Aorta (tissue), 5 donors: ENCODE measurements at regions not wholly inside any gene's neighbourhood (a gene's known extent, or its start where the extent isn't known, plus 50 kb on each side); places are given as distances from the start of the nearest gene placed in this dataset.

ENCODE experiments used
- ATAC-seq: fragments of 200-7000 bp; cut with Tn5 transposase; one replicate; pipeline ENCODE4 v1.9.1; 2022; ENCODE audit warnings: moderate library complexity; ENCODE audit not compliant: low FRiP score
- DNase-seq, 2 donors: peaks; one replicate each; pipeline ENCODE4 v3.0.0-alpha.2; 2020
- H3K27ac ChIP-seq, 2 donors: one replicate each; pipeline ENCODE4 v1.5.1; 2013; ENCODE audit warnings: low read length in 2 of 2, mild to moderate bottlenecking in 2 of 2, moderate library complexity in 2 of 2, control low read depth in 1 of 2, inconsistent platforms in 1 of 2, low read depth in 1 of 2
- H3K27me3 ChIP-seq, 2 donors: one replicate each; pipeline ENCODE4 v1.6.1; 2013; ENCODE audit warnings: control low read depth in 1 of 2, low read length in 1 of 2, mild to moderate bottlenecking in 1 of 2, moderate library complexity in 1 of 2; ENCODE audit not compliant: insufficient read depth in 2 of 2, control insufficient read depth in 1 of 2
- H3K36me3 ChIP-seq, 2 donors: one replicate each; pipeline ENCODE4 v1.6.1; 2013; ENCODE audit warnings: control low read depth in 1 of 2, low read length in 1 of 2, mild to moderate bottlenecking in 1 of 2; ENCODE audit not compliant: insufficient read depth in 2 of 2, control insufficient read depth in 1 of 2
- H3K4me1 ChIP-seq, 2 donors: one replicate each; pipeline ENCODE4 v1.6.1; 2013; ENCODE audit warnings: low read length in 2 of 2, control low read depth in 1 of 2, mild to moderate bottlenecking in 1 of 2, moderate library complexity in 1 of 2; ENCODE audit not compliant: insufficient read depth in 2 of 2, control insufficient read depth in 1 of 2
- H3K4me3 ChIP-seq, 2 donors: one replicate each; pipeline ENCODE4 v1.5.1; 2013; ENCODE audit warnings: low read length in 2 of 2, control low read depth in 1 of 2, mild to moderate bottlenecking in 1 of 2
- H3K9me3 ChIP-seq: one replicate; pipeline ENCODE4 v1.6.1; 2013; ENCODE audit warnings: mild to moderate bottlenecking, low read length; ENCODE audit not compliant: control insufficient read depth
- WGBS, 2 donors: extraction: QIAGEN DNeasy Blood & Tissue Kit; methylation state at CpG; one replicate each; pipeline ENCODE4 v1.1.7; 2013; 5-methylcytosine and 5-hydroxymethylcytosine counted together
- intact Hi-C, 2 donors: fragments of 100-400 bp; cut with DNase I; formaldehyde crosslinking; loops; one replicate each; pipeline versions ENCODE4 v1.14.2 to v1.15.0; 2022
- donor health status: healthy with polysubstance abuse.
- donor health status: Bipolar disorder and iron deficiency.
- donor health status: DM: no; HTN: no; CAD: no.
- donor health status: DM: no; HTN: no; CAD: no.
- donor health status: DM: yes; HTN: yes; CAD: no.

DNA sequence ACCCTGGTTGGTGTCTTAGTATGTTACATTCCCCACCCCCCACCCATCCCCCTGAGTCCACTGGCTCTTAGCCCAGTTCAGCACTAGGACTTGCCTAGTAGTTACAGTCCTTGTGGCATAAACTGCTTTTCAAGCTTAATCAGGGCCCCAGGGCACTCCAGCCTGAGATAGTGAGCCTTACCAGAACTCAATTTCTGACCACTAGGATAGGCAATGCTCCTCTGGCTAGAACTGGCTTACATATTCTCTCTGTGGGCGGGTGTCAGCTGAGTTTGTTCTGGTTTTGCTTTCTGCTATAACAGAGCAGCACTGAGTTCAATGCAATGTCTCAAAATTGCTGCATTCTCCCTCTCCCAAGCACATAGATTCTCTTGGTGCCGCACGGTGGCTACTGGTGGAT, 391.4 kb upstream of the DIPK2B start:
- Histone ChIP-seq H3K36me3 (no peaks in the 10 kb centered on the region), H3K27ac (no peak overlapping the region), H3K27me3 (no peaks in the 10 kb centered on the region), H3K9me3 (no peaks in the 10 kb centered on the region), H3K4me3 (no peak overlapping the region), H3K4me1 (no peaks in the 10 kb centered on the region)
- intact Hi-C loops: loop anchor here in 1 of 2 donors (10.0 kb wide), 1 partner anchor 153 kb away; no protein-coding TSS in a partner anchor
- ATAC-seq: no peak
- no peak for DNase-seq
- WGBS, 2 donors: 64 to 85% methylated on average over 3 of the region's 3 CpGs

DNA sequence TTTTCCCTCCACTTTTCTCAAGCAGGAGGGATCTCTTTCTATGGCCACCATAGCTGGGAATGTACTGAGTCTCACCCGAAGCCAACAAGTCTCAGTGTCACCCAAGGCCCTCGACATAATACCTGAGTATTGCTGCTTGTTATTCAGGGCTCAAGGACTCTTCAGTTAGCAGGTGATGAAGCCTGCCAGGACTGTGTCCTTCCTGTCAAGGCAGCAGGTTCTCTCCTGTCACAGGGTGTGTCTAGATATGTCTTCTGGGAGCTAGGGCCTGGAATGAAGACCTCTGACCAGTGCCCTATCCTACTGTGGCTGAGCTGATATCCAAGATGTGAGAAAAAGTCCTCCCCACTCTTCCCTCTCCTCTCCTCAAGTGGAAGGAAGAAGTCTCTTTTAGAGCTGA, 391.0 kb upstream of the DIPK2B start:
- no peak for DNase-seq
- intact Hi-C loops: loop anchor here in 1 of 2 donors (10.0 kb wide), 1 partner anchor 153 kb away; no protein-coding TSS in a partner anchor

DNA sequence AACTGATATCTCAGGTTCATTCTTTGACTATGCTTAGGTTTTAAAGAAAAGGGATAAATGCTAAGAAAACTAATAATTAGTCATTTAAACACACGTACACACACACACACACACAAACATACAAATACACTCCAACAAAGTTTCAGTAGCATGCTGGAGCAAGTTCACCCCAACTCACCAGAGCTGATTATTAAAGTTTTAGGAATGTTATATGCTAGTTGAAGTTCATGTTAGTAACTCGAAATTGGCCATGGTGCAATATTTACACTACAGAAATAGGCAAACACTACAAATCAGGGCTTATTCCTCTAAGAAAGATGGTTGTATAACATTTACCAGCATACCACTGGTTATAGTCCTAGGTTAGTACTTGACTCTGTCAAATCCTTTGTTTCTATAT, 384.0 kb upstream of the DIPK2B start:
- DNase-seq: no peak
- Histone ChIP-seq H3K9me3 (peaks cover 3% of the 10 kb centered on the region), H3K4me3 (no peak overlapping the region), H3K27me3 (no peaks in the 10 kb centered on the region), H3K4me1 (no peaks in the 10 kb centered on the region), H3K27ac (no peak overlapping the region), H3K36me3 (no peaks in the 10 kb centered on the region)
- no peak for ATAC-seq
- WGBS, 2 donors: 48 to 68% methylated on average over 2 of the region's 2 CpGs
- intact Hi-C loops: no loop called here

More for the DNA sequence above, 391.0 kb upstream of the DIPK2B start:
- 75 to 89% methylated on average over 2 of the region's 2 CpGs for WGBS, 2 donors
- Histone ChIP-seq H3K36me3 (no peaks in the 10 kb centered on the region), H3K4me3 (no peak overlapping the region), H3K4me1 (no peaks in the 10 kb centered on the region), H3K9me3 (no peaks in the 10 kb centered on the region), H3K27me3 (no peaks in the 10 kb centered on the region), H3K27ac (no peak overlapping the region)
- no peak for ATAC-seq

DNA sequence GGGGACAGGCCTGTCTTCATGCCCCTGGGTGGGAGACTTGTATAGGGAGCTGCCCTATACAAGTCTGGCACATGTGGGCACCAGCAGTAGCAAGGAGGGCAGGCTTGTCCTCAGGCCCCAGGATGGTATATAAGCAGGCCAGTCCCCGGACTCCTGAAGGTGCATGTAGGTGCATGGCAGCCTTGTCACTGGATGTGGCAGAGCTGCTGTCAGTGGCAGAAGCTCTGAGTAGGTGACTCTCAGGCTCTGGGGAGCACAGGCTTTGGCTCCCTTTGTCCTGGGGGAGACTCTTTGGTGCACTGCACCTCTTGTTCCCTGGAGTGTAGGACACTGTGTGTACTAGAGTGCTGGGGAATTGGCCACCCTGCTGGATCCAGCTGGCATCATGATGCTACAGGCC, 376.7 kb upstream of the DIPK2B start:
- DNase-seq: no peak
- ATAC-seq: peak; percentile 22

DNA sequence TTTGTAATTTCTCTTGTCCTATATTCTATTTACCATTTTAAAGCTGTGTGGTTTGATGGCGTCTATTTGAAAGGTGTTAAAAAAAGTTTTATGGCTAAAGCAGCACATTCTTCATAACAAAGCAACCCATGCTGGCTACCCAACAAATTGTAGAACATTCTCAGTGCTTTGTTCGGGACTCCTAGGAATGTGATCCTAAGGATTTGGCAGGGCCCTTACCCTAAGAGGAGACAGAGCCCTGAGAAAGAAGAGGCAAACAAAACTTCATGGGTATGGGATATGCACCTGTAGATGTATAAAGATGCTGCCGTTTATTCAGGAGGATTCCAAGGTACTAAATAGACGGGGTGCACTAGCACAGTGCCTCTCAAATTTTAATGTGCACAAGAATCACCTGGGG, 370.8 kb upstream of the DIPK2B start:
- Histone ChIP-seq H3K27me3 (no peaks in the 10 kb centered on the region), H3K36me3 (no peaks in the 10 kb centered on the region), H3K4me1 (no peaks in the 10 kb centered on the region), H3K4me3 (no peak overlapping the region), H3K27ac (no peak overlapping the region), H3K9me3 (no peaks in the 10 kb centered on the region)
- intact Hi-C loops: no loop called here
- 55 to 73% methylated on average over 4 of the region's 4 CpGs for WGBS, 2 donors
- DNase-seq (no peak), ATAC-seq (no peak)

More for the DNA sequence above, 376.7 kb upstream of the DIPK2B start:
- no peak overlapping the region for H3K4me3 ChIP-seq
- 89 to 95% methylated on average over 1 of the region's 1 CpG for WGBS, 2 donors
- H3K27me3 ChIP-seq: no peaks in the 10 kb centered on the region
- no peak overlapping the region for H3K27ac ChIP-seq
- H3K36me3 ChIP-seq: no peaks in the 10 kb centered on the region
- peaks cover 3% of the 10 kb centered on the region for H3K9me3 ChIP-seq
- H3K4me1 ChIP-seq: no peaks in the 10 kb centered on the region
- intact Hi-C loops: no loop called here

DNA sequence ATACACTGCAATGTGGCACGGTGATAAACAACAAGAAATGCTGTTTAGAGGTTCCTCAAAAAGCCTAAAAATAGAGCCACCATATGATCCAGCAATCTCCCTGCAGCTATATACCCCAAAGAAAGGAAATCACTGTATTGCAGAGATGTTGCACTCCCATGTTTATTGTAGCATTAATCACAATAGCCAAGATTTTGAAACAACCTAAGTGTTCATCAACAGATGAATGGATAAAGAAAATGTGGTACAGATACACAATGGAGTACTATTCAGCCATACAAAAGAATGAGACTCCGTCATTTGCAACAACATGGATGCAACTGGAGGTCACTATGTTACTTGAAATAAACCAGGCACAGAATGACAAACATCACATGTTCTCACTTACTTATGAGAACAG, 365.8 kb upstream of the DIPK2B start:
- intact Hi-C loops: no loop called here

DNA sequence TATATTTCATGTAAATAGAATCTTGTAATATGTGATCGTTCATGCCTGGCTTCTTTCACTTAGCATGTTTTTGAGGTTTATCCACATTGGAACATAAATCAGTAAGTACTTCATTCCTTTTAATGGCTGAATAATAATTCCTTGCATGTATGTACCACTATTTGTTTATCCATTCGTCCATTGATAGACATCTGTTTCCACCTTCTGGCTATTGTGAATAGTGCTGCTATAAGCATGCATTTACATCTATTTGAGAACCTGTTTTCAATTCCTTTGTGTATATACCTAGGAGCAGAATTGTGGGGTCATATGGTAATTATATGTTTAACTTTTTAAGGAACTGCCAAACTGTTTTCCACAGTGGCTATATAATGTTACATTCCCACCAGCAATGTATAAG, 356.7 kb upstream of the DIPK2B start:
- intact Hi-C loops: no loop called here
- ATAC-seq (no peak), DNase-seq (no peak)
- Histone ChIP-seq H3K4me1 (no peaks in the 10 kb centered on the region), H3K27ac (no peak overlapping the region), H3K9me3 (no peaks in the 10 kb centered on the region), H3K4me3 (no peak overlapping the region), H3K27me3 (no peaks in the 10 kb centered on the region), H3K36me3 (no peaks in the 10 kb centered on the region)
- 34 to 46% methylated on average over 2 of the region's 2 CpGs for WGBS, 2 donors

More for the DNA sequence above, 365.8 kb upstream of the DIPK2B start:
- no peak overlapping the region for H3K4me3 ChIP-seq
- no peaks in the 10 kb centered on the region for H3K36me3 ChIP-seq
- H3K27ac ChIP-seq: no peak overlapping the region
- H3K27me3 ChIP-seq: no peaks in the 10 kb centered on the region
- ATAC-seq: no peak
- no peak for DNase-seq
- H3K4me1 ChIP-seq: no peaks in the 10 kb centered on the region
- no peaks in the 10 kb centered on the region for H3K9me3 ChIP-seq
- 80 to 97% methylated on average over 2 of the region's 2 CpGs for WGBS, 2 donors

DNA sequence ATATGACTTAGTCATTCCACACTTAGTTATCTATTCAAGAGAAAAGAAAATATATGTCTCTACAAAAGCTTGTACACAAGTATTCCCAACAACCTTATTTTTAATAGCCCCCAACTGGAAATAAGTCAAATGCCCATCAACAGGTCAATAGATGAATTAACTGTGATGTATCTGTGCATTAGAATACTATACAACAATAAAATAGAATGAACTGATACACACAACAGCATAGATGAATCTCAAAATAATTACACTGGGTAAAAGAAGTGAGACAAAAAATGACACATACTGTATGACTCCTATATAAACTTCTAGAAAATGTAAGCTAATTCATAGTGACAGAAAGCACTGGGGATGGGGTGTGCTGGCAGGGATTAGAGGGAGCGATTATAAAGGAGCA, 354.1 kb upstream of the DIPK2B start:
- no peak overlapping the region for H3K27ac ChIP-seq
- no peaks in the 10 kb centered on the region for H3K27me3 ChIP-seq
- DNase-seq (no peak), ATAC-seq (no peak)
- intact Hi-C loops: no loop called here
- WGBS, 2 donors: 77 to 90% methylated on average over 1 of the region's 1 CpG
- no peak overlapping the region for H3K4me3 ChIP-seq
- no peaks in the 10 kb centered on the region for H3K36me3 ChIP-seq
- H3K9me3 ChIP-seq: no peaks in the 10 kb centered on the region
- no peaks in the 10 kb centered on the region for H3K4me1 ChIP-seq

DNA sequence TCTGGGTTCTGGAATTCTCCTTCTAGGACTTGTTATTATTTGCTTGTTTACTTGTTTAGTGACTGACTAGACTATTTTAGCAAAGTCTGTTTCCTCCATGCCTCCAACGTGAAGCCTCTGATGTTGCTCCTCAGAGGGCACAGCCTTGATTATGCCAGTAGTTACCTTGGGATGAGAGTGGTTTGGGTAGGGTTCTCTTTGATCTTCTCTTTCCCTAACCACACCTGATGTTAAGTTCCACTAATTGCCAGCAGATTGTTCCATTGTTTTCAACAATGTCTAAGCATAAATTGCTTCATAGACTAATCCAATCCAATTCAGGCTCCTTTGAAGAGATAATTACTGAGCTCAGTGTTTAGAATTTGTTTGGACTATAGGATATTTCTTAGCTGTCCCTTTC, 352.7 kb upstream of the DIPK2B start:
- Histone ChIP-seq H3K27ac (no peak overlapping the region), H3K27me3 (no peaks in the 10 kb centered on the region), H3K36me3 (no peaks in the 10 kb centered on the region), H3K9me3 (no peaks in the 10 kb centered on the region), H3K4me3 (no peak overlapping the region), H3K4me1 (no peaks in the 10 kb centered on the region)
- intact Hi-C loops: no loop called here
- no peak for DNase-seq
- ATAC-seq: no peak
- 60 to 84% methylated on average over 1 of the region's 1 CpG for WGBS, 2 donors
